SK-N-SH treated with all-trans-retinoic acid at 6 μM for 48 hours (cell line): ENCODE measurements at regions not wholly inside any gene's neighbourhood (a gene's known extent, or its start where the extent isn't known, plus 50 kb on each side); places are given as distances from the start of the nearest gene placed in this dataset.
"Not testable (repeated sequence)": the region's sequence is repeated elsewhere in the genome, so short reads cannot be mapped to it uniquely, and the experiment has no call there.

Source experiments
- GLIS3 ChIP-seq: fragments of 250-450 bp; sonication (Bioruptor Pico); IDR thresholded peaks from 2 replicates; pipeline ENCODE4 v1.5.0; 2020; ENCODE audit warnings: mild to moderate bottlenecking, moderate library complexity
- OSR1 ChIP-seq: fragments of 250-450 bp; sonication (Bioruptor Pico); IDR thresholded peaks from 2 replicates; pipeline ENCODE4 v1.8.0; 2022; ENCODE audit warnings: moderate library complexity, mild to moderate bottlenecking, inconsistent platforms
- PPARA ChIP-seq: fragments of 250-450 bp; sonication (Bioruptor Pico); IDR thresholded peaks from 2 replicates; pipeline ENCODE4 v1.5.0; 2020; ENCODE audit warnings: mild to moderate bottlenecking, borderline replicate concordance
- TOX ChIP-seq: fragments of 250-450 bp; sonication (Bioruptor Pico); IDR thresholded peaks from 2 replicates; pipeline ENCODE4 v1.8.0; 2021; ENCODE audit warnings: mild to moderate bottlenecking, moderate library complexity, borderline replicate concordance
- ZC3H10 ChIP-seq: fragments of 250-450 bp; sonication (Bioruptor Pico); IDR thresholded peaks from 2 replicates; pipeline ENCODE4 v1.5.1; 2021; ENCODE audit warnings: mild to moderate bottlenecking, moderate library complexity
- ZFP3 ChIP-seq: fragments of 250-450 bp; sonication (Bioruptor Pico); IDR thresholded peaks from 2 replicates; pipeline ENCODE4 v1.5.0; 2020; ENCODE audit warnings: mild to moderate bottlenecking, moderate library complexity
- ZFP30 ChIP-seq: fragments of 450-650 bp; formaldehyde crosslinking; IDR thresholded peaks from 2 replicates; pipeline ENCODE4 v1.5.0; 2022; ENCODE audit warnings: mild to moderate bottlenecking, moderate library complexity
- ZNF8 ChIP-seq: fragments of 450-650 bp; formaldehyde crosslinking; IDR thresholded peaks from 2 replicates; pipeline ENCODE4 v1.5.0; 2020; ENCODE audit warnings: mild to moderate bottlenecking, moderate library complexity
- TF ChIP-seq, protein P1 (sequence below): fragments of 250-450 bp; sonication (Bioruptor Pico); IDR thresholded peaks from 2 replicates; pipeline ENCODE4 v1.5.1; 2021; ENCODE audit warnings: mild to moderate bottlenecking, moderate library complexity
- TF ChIP-seq, protein P2 (sequence below): fragments of 250-450 bp; sonication (Bioruptor Pico); IDR thresholded peaks from 2 replicates; pipeline ENCODE4 v1.5.1; 2020; ENCODE audit warnings: low read depth, mild to moderate bottlenecking, moderate library complexity
- TF ChIP-seq, protein P3 (sequence below): fragments of 250-450 bp; sonication (Bioruptor Pico); IDR thresholded peaks from 2 replicates; pipeline ENCODE4 v1.8.0; 2020; ENCODE audit warnings: mild to moderate bottlenecking, moderate library complexity, borderline replicate concordance

DNA sequence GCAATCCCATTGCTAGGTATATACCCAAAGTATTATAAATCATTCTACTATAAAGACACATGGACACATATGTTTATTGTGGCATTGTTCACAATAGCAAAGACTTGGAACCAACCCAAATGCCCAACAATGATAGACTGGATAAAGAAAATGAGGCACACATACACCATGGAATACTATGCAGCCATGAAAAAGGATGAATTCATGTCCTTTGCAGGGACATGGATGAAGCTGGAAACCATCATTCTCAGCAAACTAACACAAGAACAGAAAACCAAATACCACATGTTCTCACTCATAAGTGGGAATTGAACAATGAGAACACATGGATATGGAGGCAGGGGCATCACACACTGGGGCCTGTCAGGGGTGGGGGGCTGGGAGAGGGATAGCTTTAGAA, 249.4 kb downstream of the UBE3D start:
- TF ChIP-seq OSR1 (CRISPR knock-in tag); PPARA; ZC3H10 (CRISPR knock-in tag); TOX (CRISPR knock-in tag); ZNF8 (CRISPR knock-in tag); ZFP3; GLIS3; ZFP30 (CRISPR knock-in tag): not testable (repeated sequence)
- TF ChIP-seq, protein P1, sequence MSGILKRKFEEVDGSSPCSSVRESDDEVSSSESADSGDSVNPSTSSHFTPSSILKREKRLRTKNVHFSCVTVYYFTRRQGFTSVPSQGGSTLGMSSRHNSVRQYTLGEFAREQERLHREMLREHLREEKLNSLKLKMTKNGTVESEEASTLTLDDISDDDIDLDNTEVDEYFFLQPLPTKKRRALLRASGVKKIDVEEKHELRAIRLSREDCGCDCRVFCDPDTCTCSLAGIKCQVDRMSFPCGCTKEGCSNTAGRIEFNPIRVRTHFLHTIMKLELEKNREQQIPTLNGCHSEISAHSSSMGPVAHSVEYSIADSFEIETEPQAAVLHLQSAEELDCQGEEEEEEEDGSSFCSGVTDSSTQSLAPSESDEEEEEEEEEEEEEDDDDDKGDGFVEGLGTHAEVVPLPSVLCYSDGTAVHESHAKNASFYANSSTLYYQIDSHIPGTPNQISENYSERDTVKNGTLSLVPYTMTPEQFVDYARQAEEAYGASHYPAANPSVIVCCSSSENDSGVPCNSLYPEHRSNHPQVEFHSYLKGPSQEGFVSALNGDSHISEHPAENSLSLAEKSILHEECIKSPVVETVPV = not testable (repeated sequence)
- TF ChIP-seq, protein P2, sequence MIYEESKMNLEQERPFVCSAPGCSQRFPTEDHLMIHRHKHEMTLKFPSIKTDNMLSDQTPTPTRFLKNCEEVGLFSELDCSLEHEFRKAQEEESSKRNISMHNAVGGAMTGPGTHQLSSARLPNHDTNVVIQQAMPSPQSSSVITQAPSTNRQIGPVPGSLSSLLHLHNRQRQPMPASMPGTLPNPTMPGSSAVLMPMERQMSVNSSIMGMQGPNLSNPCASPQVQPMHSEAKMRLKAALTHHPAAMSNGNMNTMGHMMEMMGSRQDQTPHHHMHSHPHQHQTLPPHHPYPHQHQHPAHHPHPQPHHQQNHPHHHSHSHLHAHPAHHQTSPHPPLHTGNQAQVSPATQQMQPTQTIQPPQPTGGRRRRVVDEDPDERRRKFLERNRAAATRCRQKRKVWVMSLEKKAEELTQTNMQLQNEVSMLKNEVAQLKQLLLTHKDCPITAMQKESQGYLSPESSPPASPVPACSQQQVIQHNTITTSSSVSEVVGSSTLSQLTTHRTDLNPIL (CRISPR knock-in tag) = not testable (repeated sequence)
- TF ChIP-seq, protein P3, sequence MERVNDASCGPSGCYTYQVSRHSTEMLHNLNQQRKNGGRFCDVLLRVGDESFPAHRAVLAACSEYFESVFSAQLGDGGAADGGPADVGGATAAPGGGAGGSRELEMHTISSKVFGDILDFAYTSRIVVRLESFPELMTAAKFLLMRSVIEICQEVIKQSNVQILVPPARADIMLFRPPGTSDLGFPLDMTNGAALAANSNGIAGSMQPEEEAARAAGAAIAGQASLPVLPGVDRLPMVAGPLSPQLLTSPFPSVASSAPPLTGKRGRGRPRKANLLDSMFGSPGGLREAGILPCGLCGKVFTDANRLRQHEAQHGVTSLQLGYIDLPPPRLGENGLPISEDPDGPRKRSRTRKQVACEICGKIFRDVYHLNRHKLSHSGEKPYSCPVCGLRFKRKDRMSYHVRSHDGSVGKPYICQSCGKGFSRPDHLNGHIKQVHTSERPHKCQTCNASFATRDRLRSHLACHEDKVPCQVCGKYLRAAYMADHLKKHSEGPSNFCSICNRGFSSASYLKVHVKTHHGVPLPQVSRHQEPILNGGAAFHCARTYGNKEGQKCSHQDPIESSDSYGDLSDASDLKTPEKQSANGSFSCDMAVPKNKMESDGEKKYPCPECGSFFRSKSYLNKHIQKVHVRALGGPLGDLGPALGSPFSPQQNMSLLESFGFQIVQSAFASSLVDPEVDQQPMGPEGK = not testable (repeated sequence)
